ENCODE measurements at regions not wholly inside any gene's neighbourhood (a gene's known extent, or its start where the extent isn't known, plus 50 kb on each side); places are given as distances from the start of the nearest gene placed in this dataset.

- Histone ChIP-seq H3K27ac (replicated peaks) (no peak overlapping the region), H3K4me3 (replicated peaks; ENCODE audit: insufficient read depth, low read length) (no peak overlapping the region), H3K27me3 (ENCODE audit: insufficient read depth, poor library complexity, severe bottlenecking) (no peaks in the 10 kb centered on the region)
- DNase-seq (ENCODE audit: low read depth in 1 of 2, low spot score in 1 of 2) = no peak
- TF ChIP-seq GABPA (IDR thresholded peaks at IDR 0.05; ENCODE audit: low read depth) = no peak
- no peak for TF ChIP-seq REST (IDR thresholded peaks at IDR 0.05; ENCODE audit: insufficient replicate concordance, low read depth)
- TF ChIP-seq SPI1 (IDR thresholded peaks at IDR 0.05; ENCODE audit: borderline replicate concordance, low read depth) = no peak
- TF ChIP-seq POLR2AphosphoS5 (IDR thresholded peaks at IDR 0.05; ENCODE audit: low read depth) = no peak
- TF ChIP-seq CTCF (IDR thresholded peaks at IDR 0.05; ENCODE audit: insufficient read depth, low read length) = no peak
These were observed 404.7 kb upstream of the THRB start for GRCh38 chr3:24899373-24899772.

GRCh38 chr3:24899901-24900603, 405.4 kb upstream of the THRB start:
- Histone ChIP-seq H3K27me3 (ENCODE audit: insufficient read depth, poor library complexity, severe bottlenecking) (no peaks in the 10 kb centered on the region), H3K4me3 (replicated peaks; ENCODE audit: insufficient read depth, low read length) (no peak overlapping the region), H3K27ac (replicated peaks) (no peak overlapping the region)
- DNase-seq (ENCODE audit: low read depth in 1 of 2, low spot score in 1 of 2) = no peak
- TF ChIP-seq SPI1 (IDR thresholded peaks at IDR 0.05; ENCODE audit: borderline replicate concordance, low read depth) = no peak
- TF ChIP-seq GABPA (IDR thresholded peaks at IDR 0.05; ENCODE audit: low read depth) = no peak
- no peak for TF ChIP-seq REST (IDR thresholded peaks at IDR 0.05; ENCODE audit: insufficient replicate concordance, low read depth)
- TF ChIP-seq POLR2AphosphoS5 (IDR thresholded peaks at IDR 0.05; ENCODE audit: low read depth) = no peak
- no peak for TF ChIP-seq CTCF (IDR thresholded peaks at IDR 0.05; ENCODE audit: insufficient read depth, low read length)

GRCh38 chr3:24905266-24905665, 410.6 kb upstream of the THRB start:
- no peak for DNase-seq (ENCODE audit: low read depth in 1 of 2, low spot score in 1 of 2)

More at GRCh38 chr3:24905266-24905665, 410.6 kb upstream of the THRB start:
- no peaks in the 10 kb centered on the region for H3K27me3 ChIP-seq (ENCODE audit: insufficient read depth, poor library complexity, severe bottlenecking)
- H3K27ac ChIP-seq (replicated peaks) = no peak overlapping the region
- H3K4me3 ChIP-seq (replicated peaks; ENCODE audit: insufficient read depth, low read length) = no peak overlapping the region
- TF ChIP-seq SPI1 (IDR thresholded peaks at IDR 0.05; ENCODE audit: borderline replicate concordance, low read depth) (no peak), POLR2AphosphoS5 (IDR thresholded peaks at IDR 0.05; ENCODE audit: low read depth) (no peak), CTCF (IDR thresholded peaks at IDR 0.05; ENCODE audit: insufficient read depth, low read length) (no peak), REST (IDR thresholded peaks at IDR 0.05; ENCODE audit: insufficient replicate concordance, low read depth) (no peak), GABPA (IDR thresholded peaks at IDR 0.05; ENCODE audit: low read depth) (no peak)
